ENCODE measurements at regions not wholly inside any gene's neighbourhood (a gene's known extent, or its start where the extent isn't known, plus 50 kb on each side); places are given as distances from the start of the nearest gene placed in this dataset.
"Not testable (repeated sequence)": the region's sequence is repeated elsewhere in the genome, so short reads cannot be mapped to it uniquely, and the experiment has no call there.

DNA sequence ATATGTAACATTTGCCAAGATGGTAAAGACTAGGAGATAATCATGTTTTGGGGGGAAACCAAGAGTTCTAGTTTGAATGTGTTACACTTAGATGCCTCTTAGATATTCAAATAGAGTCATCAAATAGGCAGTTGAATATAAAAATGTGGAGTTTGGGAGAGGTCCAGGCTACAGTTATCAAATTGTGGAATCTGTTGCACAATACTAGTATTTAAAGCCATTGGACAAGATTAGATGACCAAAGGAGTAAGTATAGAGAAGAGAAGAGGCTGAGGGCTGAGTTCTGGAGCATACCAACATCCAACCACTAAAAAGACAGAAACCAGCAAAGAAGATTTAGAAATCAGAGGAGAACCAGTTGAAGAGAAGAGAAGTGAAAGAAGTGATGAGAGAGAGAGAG, 72.7 kb downstream of the NAA11 start:
- Histone ChIP-seq H3K4me3 (ENCODE audit: low read depth, low read length) (no peak overlapping the region), H3K27ac (no peak overlapping the region), H3K9me3 (ENCODE audit: severe bottlenecking) (no peaks in the 10 kb centered on the region), H3K27me3 (ENCODE audit: insufficient read depth, low read depth, severe bottlenecking) (no peaks in the 10 kb centered on the region), H3K36me3 (no peaks in the 10 kb centered on the region)
- TF ChIP-seq, protein P1, sequence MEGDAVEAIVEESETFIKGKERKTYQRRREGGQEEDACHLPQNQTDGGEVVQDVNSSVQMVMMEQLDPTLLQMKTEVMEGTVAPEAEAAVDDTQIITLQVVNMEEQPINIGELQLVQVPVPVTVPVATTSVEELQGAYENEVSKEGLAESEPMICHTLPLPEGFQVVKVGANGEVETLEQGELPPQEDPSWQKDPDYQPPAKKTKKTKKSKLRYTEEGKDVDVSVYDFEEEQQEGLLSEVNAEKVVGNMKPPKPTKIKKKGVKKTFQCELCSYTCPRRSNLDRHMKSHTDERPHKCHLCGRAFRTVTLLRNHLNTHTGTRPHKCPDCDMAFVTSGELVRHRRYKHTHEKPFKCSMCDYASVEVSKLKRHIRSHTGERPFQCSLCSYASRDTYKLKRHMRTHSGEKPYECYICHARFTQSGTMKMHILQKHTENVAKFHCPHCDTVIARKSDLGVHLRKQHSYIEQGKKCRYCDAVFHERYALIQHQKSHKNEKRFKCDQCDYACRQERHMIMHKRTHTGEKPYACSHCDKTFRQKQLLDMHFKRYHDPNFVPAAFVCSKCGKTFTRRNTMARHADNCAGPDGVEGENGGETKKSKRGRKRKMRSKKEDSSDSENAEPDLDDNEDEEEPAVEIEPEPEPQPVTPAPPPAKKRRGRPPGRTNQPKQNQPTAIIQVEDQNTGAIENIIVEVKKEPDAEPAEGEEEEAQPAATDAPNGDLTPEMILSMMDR (IDR thresholded peaks at IDR 0.05; ENCODE audit: low read depth, low read length): no peak
- DNase-seq: no peak

DNA sequence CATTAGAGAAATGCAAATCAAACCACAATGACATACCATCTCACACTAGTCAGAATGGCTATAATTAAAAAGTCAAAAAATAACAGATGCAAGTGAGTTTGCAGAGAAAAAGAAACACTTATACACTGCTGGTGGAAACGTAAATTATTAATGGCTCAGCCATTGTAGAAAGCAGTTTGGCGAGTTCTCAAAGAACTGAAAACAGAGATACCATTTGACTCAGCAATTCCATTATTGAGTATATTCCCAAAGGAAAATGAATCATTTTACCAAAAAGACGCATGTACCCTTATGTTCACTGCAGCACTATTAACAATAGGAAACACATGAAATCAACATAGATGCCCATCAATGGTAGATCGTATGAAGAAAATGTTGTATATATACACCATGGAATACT, 75.0 kb downstream of the NAA11 start:
- Histone ChIP-seq H3K27ac (no peak overlapping the region), H3K9me3 (ENCODE audit: severe bottlenecking) (no peaks in the 10 kb centered on the region), H3K36me3 (no peaks in the 10 kb centered on the region), H3K27me3 (ENCODE audit: insufficient read depth, low read depth, severe bottlenecking) (no peaks in the 10 kb centered on the region), H3K4me3 (ENCODE audit: low read depth, low read length) (no peak overlapping the region)
- TF ChIP-seq, protein P1 (IDR thresholded peaks at IDR 0.05; ENCODE audit: low read depth, low read length): no peak
- DNase-seq: no peak

DNA sequence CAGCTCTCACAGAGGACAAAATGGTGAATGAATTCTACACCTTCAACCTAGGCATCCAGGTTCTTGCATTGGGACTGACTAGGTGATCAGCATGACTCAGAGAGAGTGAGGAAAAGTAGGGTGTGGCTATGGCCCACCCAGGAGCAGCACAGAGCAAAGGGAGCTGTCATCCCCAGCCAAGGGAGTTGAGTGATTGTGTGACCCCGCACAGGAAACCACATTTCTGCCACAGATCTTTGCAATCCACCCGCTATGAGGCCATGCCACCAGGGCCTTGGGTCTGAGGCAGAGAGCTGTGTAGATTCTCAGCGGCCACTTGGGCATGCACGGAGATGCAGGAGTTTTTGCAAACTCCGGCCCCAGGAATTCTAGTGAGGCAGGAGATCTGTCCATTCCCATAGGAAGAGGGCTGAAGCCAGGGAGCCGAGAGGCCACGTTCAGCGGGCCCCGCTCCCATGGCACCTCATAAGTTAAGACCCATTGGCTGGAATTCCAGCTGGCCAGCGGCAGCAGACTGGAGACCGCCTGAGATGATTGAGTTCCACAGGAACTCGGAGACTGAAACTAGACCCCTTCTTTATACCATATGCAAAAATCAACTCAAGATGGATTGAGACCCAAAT, 75.9 kb downstream of the NAA11 start:
- no peaks in the 10 kb centered on the region for H3K36me3 ChIP-seq
- H3K27ac ChIP-seq: no peak overlapping the region
- no peak overlapping the region for H3K4me3 ChIP-seq (ENCODE audit: low read depth, low read length)
- H3K9me3 ChIP-seq (ENCODE audit: severe bottlenecking): no peaks in the 10 kb centered on the region
- H3K27me3 ChIP-seq (ENCODE audit: insufficient read depth, low read depth, severe bottlenecking): no peaks in the 10 kb centered on the region
- DNase-seq: no peak
- TF ChIP-seq, protein P1 (IDR thresholded peaks at IDR 0.05; ENCODE audit: low read depth, low read length): no peak

DNA sequence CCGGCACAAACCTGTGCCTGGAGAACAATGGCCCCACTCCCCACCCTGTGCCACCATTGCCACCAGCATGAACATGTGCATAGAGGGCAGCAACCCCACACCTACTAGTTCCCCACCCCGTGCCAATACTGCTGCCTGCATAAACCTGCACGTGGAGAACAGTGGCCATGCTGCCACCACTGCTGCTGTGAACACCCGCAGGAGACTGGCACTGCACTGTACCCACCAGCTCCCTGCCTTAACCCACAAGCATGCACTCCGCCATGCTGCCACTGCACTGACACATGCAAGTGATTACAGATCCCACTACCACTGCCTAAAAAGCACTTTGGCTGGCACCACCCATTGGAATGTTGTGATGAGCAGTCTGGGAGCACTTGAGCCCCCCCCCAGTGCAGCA, 77.3 kb downstream of the NAA11 start:
- Histone ChIP-seq H3K27me3 (ENCODE audit: insufficient read depth, low read depth, severe bottlenecking) (no peaks in the 10 kb centered on the region), H3K9me3 (ENCODE audit: severe bottlenecking) (peaks cover 3% of the 10 kb centered on the region), H3K4me3 (ENCODE audit: low read depth, low read length) (no peak overlapping the region), H3K27ac (no peak overlapping the region), H3K36me3 (no peaks in the 10 kb centered on the region)
- DNase-seq: no peak
- TF ChIP-seq, protein P1 (IDR thresholded peaks at IDR 0.05; ENCODE audit: low read depth, low read length): no peak

DNA sequence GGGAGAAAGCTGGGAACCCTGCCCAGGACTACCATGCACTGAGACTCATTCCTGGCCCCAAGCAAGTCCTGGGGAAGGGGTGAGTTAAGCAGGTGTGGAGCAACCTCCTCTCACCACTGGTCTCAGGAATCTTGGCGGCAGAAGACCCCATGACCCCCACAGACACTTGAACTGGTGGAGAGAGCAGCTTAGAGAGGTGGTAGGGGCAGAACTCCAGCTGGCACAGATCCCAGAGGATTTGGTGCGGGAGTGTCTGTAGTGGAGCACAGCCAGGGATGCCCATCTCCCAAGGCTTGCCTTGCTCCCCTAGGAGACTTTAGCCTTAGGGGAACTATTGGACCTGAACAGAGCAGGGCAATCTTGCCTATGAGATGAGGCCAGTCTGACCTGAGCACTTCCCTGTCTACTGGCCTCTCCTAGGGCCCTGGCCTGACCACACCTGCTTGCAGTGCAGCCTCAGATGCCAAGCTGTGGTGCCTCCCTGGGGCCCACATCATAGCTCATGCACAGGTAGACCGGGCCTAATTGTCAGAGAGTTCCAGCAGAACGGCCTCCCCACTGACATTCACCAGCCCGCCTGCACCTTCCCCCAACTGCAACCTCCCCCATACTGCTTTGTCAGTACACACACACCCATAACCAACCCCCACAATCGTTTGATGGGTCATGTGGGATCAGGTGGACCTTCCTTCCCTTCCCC, 78.0 kb downstream of the NAA11 start:
- H3K27me3 ChIP-seq (ENCODE audit: insufficient read depth, low read depth, severe bottlenecking): no peaks in the 10 kb centered on the region
- peaks cover 7% of the 10 kb centered on the region for H3K9me3 ChIP-seq (ENCODE audit: severe bottlenecking)
- H3K27ac ChIP-seq: no peak overlapping the region
- no peaks in the 10 kb centered on the region for H3K36me3 ChIP-seq
- no peak overlapping the region for H3K4me3 ChIP-seq (ENCODE audit: low read depth, low read length)
- TF ChIP-seq, protein P1 (IDR thresholded peaks at IDR 0.05; ENCODE audit: low read depth, low read length): no peak
- no peak for DNase-seq

DNA sequence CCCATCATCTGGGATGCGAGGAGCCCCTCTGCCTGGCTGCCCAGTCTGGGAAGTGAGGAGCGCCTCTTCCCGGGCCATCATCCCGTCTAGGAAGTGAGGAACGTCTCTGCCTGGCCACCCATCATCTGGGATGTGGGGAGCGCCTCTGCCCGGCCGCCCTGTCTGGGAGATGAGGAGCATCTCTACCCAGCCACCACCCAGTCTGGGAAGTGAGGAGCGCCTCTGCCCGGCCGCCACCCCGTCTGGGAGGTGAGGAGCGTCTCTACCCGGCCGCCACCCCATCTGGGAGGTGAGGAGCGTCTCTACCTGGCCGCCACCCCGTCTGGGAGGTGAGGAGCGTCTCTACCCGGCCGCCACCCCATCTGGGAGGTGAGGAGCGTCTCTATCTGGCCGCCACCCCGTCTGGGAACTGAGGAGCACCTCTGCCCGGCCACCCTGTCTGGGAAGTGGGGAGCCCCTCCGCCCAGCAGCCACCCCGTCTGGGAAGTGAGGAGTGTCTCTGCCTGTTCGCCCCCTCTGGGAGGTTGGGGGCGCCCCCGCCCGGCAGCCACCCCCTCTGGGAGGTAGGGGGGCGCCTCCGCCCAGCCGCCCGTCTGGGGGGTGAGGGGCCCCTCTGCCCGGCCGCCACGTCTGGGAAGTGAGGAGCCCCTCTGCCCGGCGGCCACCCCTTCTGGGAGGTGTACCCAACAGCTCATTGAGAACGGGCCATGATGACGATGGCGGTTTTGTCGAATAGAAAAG, 80.5 kb downstream of the NAA11 start:
- not testable (repeated sequence) for DNase-seq; H3K27me3 ChIP-seq (ENCODE audit: insufficient read depth, low read depth, severe bottlenecking); H3K4me3 ChIP-seq (ENCODE audit: low read depth, low read length); H3K36me3 ChIP-seq; H3K9me3 ChIP-seq (ENCODE audit: severe bottlenecking); H3K27ac ChIP-seq

All from WERI-Rb-1 (cell line).